GM21529 (cell line): ENCODE measurements at regions not wholly inside any gene's neighbourhood (a gene's known extent, or its start where the extent isn't known, plus 50 kb on each side); places are given as distances from the start of the nearest gene placed in this dataset.
"Not testable (repeated sequence)": the region's sequence is repeated elsewhere in the genome, so short reads cannot be mapped to it uniquely, and the experiment has no call there.

Source experiments
- ATAC-seq: cut with Tn5 transposase; IDR thresholded peaks from one replicate; pipeline ENCODE4 v1.9.1; 2021; ENCODE audit not compliant: unreplicated experiment

- no peak for ATAC-seq
Measured at GRCh38 chr7:65509368-65510186, 135.9 kb downstream of the ZNF92 start.

- not testable (repeated sequence) for ATAC-seq
Measured at GRCh38 chr7:65510187-65510538, 136.5 kb downstream of the ZNF92 start.

- ATAC-seq: not testable (repeated sequence)
Measured at GRCh38 chr7:65519751-65520150, 146.1 kb downstream of the ZNF92 start.

- not testable (repeated sequence) for ATAC-seq
Measured at GRCh38 chr7:65545465-65546161, 172.0 kb downstream of the ZNF92 start.

- ATAC-seq: not testable (repeated sequence)
Measured at GRCh38 chr7:65549589-65550443, 176.2 kb downstream of the ZNF92 start.

GRCh38 chr7:65550444-65550809, 176.8 kb downstream of the ZNF92 start:
- not testable (repeated sequence) for ATAC-seq

GRCh38 chr7:65551042-65551441, 177.4 kb downstream of the ZNF92 start:
- not testable (repeated sequence) for ATAC-seq

GRCh38 chr7:65554553-65555476, 181.2 kb downstream of the ZNF92 start:
- ATAC-seq: not testable (repeated sequence)

GRCh38 chr7:65558584-65558983, 184.9 kb downstream of the ZNF92 start:
- ATAC-seq: not testable (repeated sequence)

GRCh38 chr7:65561786-65562372, 188.2 kb downstream of the ZNF92 start:
- ATAC-seq: not testable (repeated sequence)

GRCh38 chr7:65562522-65562921, 188.9 kb downstream of the ZNF92 start:
- ATAC-seq: peak; percentile 85

GRCh38 chr7:65563333-65563732, 189.7 kb downstream of the ZNF92 start:
- not testable (repeated sequence) for ATAC-seq

- ATAC-seq: not testable (repeated sequence)
Measured at GRCh38 chr7:65568226-65568625, 194.6 kb downstream of the ZNF92 start.

GRCh38 chr7:65570990-65571389, 197.3 kb downstream of the ZNF92 start:
- not testable (repeated sequence) for ATAC-seq

- ATAC-seq: not testable (repeated sequence)
Measured at GRCh38 chr7:65572581-65572980, 198.9 kb downstream of the ZNF92 start.

- not testable (repeated sequence) for ATAC-seq
Measured at GRCh38 chr7:65576370-65576769, 202.7 kb downstream of the ZNF92 start.

- not testable (repeated sequence) for ATAC-seq
Measured at GRCh38 chr7:65582518-65583119, 209.0 kb downstream of the ZNF92 start.

GRCh38 chr7:65602495-65602894, 228.8 kb downstream of the ZNF92 start:
- not testable (repeated sequence) for ATAC-seq

- no peak for ATAC-seq
Measured at GRCh38 chr7:65609131-65609530, 235.5 kb downstream of the ZNF92 start.
